Left lung (tissue), 4 donors: ENCODE measurements at regions not wholly inside any gene's neighbourhood (a gene's known extent, or its start where the extent isn't known, plus 50 kb on each side); places are given as distances from the start of the nearest gene placed in this dataset.
A peak's percentile ranks its signal among the peaks of the same experiment; 100 is the strongest.
"Not testable (repeated sequence)": the region's sequence is repeated elsewhere in the genome, so short reads cannot be mapped to it uniquely, and the experiment has no call there.

Experiments
- ATAC-seq: fragments of 200-7000 bp; cut with Tn5 transposase; one replicate; pipeline ENCODE4 v1.9.1; 2020; ENCODE audit warnings: moderate library complexity
- DNase-seq, 4 donors: peaks; one replicate each; pipeline ENCODE4 v3.0.0-alpha.2; 2013 to 2020
- H3K27ac ChIP-seq, 2 donors: fragments of 200-600 bp; sonication (generic) in 1 of 2; one replicate each; pipeline versions ENCODE4 v1.5.0 to v1.8.0; 2020 to 2021
- H3K27me3 ChIP-seq, 2 donors: fragments of 200-600 bp; sonication (generic) in 1 of 2; one replicate each; pipeline versions ENCODE4 v1.5.0 to v1.8.0; 2020 to 2021
- H3K36me3 ChIP-seq, 2 donors: fragments of 200-600 bp; sonication (generic) in 1 of 2; one replicate each; pipeline versions ENCODE4 v1.5.0 to v1.8.0; 2020 to 2021
- H3K4me1 ChIP-seq, 2 donors: fragments of 200-600 bp; one replicate each; pipeline ENCODE4 v1.8.0; 2021
- H3K4me3 ChIP-seq, 2 donors: fragments of 200-600 bp; sonication (generic) in 1 of 2; one replicate each; pipeline versions ENCODE4 v1.5.0 to v1.8.0; 2020 to 2021; ENCODE audit warnings: mild to moderate bottlenecking in 1 of 2
- H3K9me3 ChIP-seq, 2 donors: fragments of 200-600 bp; sonication (generic) in 1 of 2; one replicate each; pipeline versions ENCODE4 v1.5.0 to v1.8.0; 2020 to 2021
- intact Hi-C, 2 donors: fragments of 100-400 bp; cut with DNase I; formaldehyde crosslinking; loops; one replicate each; pipeline versions ENCODE4 v1.11.2 to v1.14.2; 2022
- TF ChIP-seq, protein P1 (sequence below), 2 donors: fragments of 200-600 bp; sonication (generic) in 1 of 2; IDR thresholded peaks; one replicate each; pipeline versions ENCODE4 v1.5.0 to v1.8.0; 2021; ENCODE audit warnings: antibody characterized with exemption in 2 of 2
- donor health status: DM: no; HTN: yes; CAD: no.
- donor health status: DM: no; HTN: no; CAD: no.

DNA sequence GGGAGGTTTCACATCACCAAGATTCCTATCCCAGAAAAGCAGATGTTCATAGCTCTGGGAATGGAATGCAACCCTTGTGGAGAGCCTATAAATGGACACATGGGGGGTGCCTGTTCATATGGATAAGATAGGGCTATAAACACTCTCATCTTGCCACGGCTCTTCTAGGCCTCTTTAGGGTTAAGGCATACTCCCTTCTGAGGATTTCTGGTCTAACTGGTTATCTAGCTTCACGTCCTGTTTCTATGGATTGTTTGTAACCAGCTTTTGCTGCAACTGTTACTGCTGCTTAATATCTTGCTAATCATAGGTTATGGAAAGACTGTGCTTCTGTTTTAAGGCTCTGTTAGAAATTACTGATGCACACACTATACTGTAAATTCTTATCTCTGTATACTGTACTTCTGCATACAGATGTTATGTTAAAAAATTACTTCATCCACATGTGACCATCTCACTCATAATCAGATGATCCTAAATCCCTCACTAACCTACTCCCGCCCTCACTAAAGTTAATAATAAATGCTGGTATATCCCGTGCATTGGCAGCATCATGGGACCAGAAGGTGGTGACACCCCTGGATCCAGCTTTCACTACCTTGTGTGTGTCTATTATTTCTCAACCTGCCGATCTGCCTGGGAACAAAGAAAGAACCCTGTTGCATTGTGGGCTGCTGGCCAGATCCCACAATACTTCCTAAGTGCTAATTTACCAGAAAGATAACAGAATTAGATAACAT, 68.7 kb downstream of the PRKAB2 start:
- DNase-seq, H3K4me3 ChIP-seq, H3K4me1 ChIP-seq, H3K36me3 ChIP-seq, H3K27me3 ChIP-seq, intact Hi-C loops, H3K27ac ChIP-seq, H3K9me3 ChIP-seq, ATAC-seq: not testable (repeated sequence)

DNA sequence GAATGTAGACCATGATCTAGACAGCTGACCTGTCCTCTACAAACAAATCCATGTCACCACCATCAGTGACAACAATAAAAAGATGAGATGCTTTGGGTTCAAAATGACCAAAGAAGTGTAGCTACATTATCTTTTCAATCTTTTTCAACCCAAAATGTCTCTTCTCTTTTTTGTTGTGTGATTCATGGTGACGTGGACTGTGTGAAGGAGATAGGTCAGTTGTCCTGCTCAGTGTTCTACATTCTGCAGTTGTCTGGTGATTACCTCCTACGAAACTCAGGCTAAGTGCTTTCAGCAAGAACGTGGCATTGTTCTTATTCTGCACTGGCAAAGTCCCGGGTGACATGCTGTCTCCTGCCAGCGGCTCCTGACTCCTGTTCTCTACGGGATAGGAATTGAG, 73.1 kb downstream of the PRKAB2 start:
- Histone ChIP-seq H3K36me3 (no peaks in the 10 kb centered on the region), H3K4me3 (no peak overlapping the region), H3K27ac (no peak overlapping the region), H3K9me3 (no peaks in the 10 kb centered on the region), H3K4me1 (no peaks in the 10 kb centered on the region), H3K27me3 (no peaks in the 10 kb centered on the region)
- ATAC-seq (no peak), DNase-seq (no peak)
- TF ChIP-seq, protein P1, sequence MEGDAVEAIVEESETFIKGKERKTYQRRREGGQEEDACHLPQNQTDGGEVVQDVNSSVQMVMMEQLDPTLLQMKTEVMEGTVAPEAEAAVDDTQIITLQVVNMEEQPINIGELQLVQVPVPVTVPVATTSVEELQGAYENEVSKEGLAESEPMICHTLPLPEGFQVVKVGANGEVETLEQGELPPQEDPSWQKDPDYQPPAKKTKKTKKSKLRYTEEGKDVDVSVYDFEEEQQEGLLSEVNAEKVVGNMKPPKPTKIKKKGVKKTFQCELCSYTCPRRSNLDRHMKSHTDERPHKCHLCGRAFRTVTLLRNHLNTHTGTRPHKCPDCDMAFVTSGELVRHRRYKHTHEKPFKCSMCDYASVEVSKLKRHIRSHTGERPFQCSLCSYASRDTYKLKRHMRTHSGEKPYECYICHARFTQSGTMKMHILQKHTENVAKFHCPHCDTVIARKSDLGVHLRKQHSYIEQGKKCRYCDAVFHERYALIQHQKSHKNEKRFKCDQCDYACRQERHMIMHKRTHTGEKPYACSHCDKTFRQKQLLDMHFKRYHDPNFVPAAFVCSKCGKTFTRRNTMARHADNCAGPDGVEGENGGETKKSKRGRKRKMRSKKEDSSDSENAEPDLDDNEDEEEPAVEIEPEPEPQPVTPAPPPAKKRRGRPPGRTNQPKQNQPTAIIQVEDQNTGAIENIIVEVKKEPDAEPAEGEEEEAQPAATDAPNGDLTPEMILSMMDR (IDR thresholded peaks at IDR 0.05) = no peak
- intact Hi-C loops = no loop called here

DNA sequence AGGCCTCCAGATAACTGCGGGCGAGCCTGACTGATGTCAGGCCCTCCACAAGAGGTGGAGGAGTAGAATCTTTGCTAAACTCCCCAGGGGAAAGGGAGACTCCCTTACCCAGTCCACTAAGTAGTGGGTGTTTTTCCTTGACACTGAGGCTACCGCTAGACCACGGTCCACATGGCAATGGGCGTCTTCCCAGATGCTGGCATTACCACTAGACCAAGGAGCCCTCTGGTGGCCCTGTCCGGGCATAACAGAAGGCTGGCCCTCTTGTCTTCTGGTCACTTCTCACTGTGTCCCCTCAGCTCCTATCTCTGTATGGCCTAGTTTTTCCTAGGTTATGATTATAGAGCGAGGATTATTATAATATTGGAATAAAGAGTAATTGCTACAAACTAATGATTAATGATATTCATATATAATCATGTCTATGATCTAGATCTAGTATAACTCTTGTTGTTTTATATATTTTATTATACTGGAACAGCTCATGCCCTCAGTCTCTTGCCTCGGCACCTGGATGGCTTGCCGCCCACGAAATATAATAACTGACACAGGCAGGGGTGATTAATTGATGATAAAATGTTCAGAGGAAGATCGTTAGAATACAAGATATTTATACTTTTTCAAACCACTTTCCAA, 73.8 kb downstream of the PRKAB2 start:
- DNase-seq, intact Hi-C loops, H3K36me3 ChIP-seq, H3K27me3 ChIP-seq, H3K27ac ChIP-seq, ATAC-seq, H3K9me3 ChIP-seq, H3K4me3 ChIP-seq, H3K4me1 ChIP-seq: not testable (repeated sequence)
- TF ChIP-seq, protein P1 (IDR thresholded peaks at IDR 0.05) = peak; percentile 23

DNA sequence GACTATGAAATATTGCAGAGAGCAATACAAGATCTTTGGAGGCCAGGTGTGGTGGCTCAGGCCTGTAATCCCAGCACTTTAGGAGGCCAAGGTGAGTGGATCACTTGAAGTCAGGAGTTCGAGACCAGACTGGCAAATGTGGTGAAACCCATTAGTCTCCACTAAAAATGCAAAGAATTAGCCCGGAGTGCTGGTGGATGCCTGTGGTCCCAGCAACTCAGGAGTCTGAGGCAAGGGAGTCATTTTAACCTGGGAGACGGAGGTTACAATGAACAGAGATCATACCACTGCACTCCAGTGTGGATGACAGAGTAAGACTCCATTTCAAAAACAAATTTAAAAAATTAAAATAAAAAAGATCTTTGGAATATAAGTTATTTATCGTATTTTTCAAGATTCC, 76.6 kb downstream of the PRKAB2 start:
- DNase-seq (no peak), ATAC-seq (no peak)
- TF ChIP-seq, protein P1 (IDR thresholded peaks at IDR 0.05) = no peak
- H3K4me1 ChIP-seq = no peaks in the 10 kb centered on the region
- H3K9me3 ChIP-seq = no peaks in the 10 kb centered on the region
- no peak overlapping the region for H3K4me3 ChIP-seq
- no peak overlapping the region for H3K27ac ChIP-seq
- intact Hi-C loops = no loop called here
- H3K27me3 ChIP-seq = no peaks in the 10 kb centered on the region
- H3K36me3 ChIP-seq = no peaks in the 10 kb centered on the region

DNA sequence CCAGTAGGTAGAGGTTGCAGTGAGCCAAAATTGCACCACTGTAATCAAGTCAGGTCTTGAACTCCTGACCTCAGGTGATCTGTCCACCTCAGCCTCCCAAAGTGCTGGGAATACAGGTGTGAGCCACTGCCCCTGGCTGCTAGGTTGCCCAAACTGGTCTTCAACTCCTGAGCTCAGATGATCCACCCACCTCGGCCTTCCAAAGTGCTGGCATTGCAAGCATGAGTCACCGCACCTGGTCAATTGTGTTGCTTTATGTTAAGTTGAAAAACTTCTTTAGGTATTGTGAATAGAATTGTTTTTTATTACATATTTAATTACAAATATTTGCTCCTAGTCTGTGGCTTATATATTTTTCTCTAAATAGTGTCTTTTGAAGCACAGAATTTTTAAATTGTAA, 80.5 kb downstream of the PRKAB2 start:
- no peak for ATAC-seq
- no peaks in the 10 kb centered on the region for H3K36me3 ChIP-seq
- H3K9me3 ChIP-seq = peaks cover 0 to 6% of the 10 kb centered on the region in 2 donors
- no peak for DNase-seq
- no peaks in the 10 kb centered on the region for H3K27me3 ChIP-seq
- intact Hi-C loops = no loop called here
- no peak overlapping the region for H3K27ac ChIP-seq
- H3K4me3 ChIP-seq = no peak overlapping the region
- H3K4me1 ChIP-seq = no peaks in the 10 kb centered on the region
- TF ChIP-seq, protein P1 (IDR thresholded peaks at IDR 0.05) = no peak
